Heart right ventricle (tissue), 16 donors: ENCODE measurements at regions not wholly inside any gene's neighbourhood (a gene's known extent, or its start where the extent isn't known, plus 50 kb on each side); places are given as distances from the start of the nearest gene placed in this dataset.

Experiments used
- ATAC-seq, 8 donors: fragments of 200-7000 bp; cut with Tn5 transposase; one replicate each; pipeline ENCODE4 v1.9.1; 2020; ENCODE audit warnings: mild to moderate bottlenecking in 8 of 8, moderate library complexity in 8 of 8, moderate number of reproducible peaks in 1 of 8
- DNase-seq, 2 donors: peaks; one replicate each; pipeline ENCODE4 v3.0.0-alpha.2; 2020
- H3K27ac ChIP-seq, 10 donors: fragments of 200-600 bp; sonication (generic) in 2 of 10; one replicate each; pipeline versions ENCODE4 v1.5.0 to v1.8.0; 2020 to 2022; ENCODE audit warnings: mild to moderate bottlenecking in 3 of 10
- H3K27me3 ChIP-seq, 7 donors: fragments of 200-600 bp; one replicate each; pipeline ENCODE4 v1.8.0; 2021 to 2022; ENCODE audit warnings: mild to moderate bottlenecking in 2 of 7
- H3K36me3 ChIP-seq, 9 donors: fragments of 200-600 bp; sonication (generic) in 1 of 9; one replicate each; pipeline versions ENCODE4 v1.5.0 to v1.8.0; 2020 to 2022; ENCODE audit warnings: mild to moderate bottlenecking in 2 of 9
- H3K4me1 ChIP-seq, 9 donors: fragments of 200-600 bp; sonication (generic) in 1 of 9; one replicate each; pipeline versions ENCODE4 v1.5.0 to v1.8.0; 2020 to 2022; ENCODE audit warnings: mild to moderate bottlenecking in 4 of 9
- H3K4me3 ChIP-seq, 10 donors: fragments of 200-600 bp; sonication (generic) in 2 of 10; one replicate each; pipeline versions ENCODE4 v1.5.0 to v1.8.0; 2020 to 2022; ENCODE audit warnings: mild to moderate bottlenecking in 7 of 10, moderate library complexity in 2 of 10
- H3K9me3 ChIP-seq, 11 donors: fragments of 200-600 bp in 10 of 11; sonication (generic) in 2 of 11; one replicate each; pipeline versions ENCODE4 v1.5.0 to v1.8.0; 2013 to 2022; ENCODE audit warnings: mild to moderate bottlenecking in 2 of 11, control low read depth in 1 of 11, moderate library complexity in 1 of 11
- CTCF ChIP-seq, 9 donors: fragments of 200-600 bp; sonication (generic) in 2 of 9; IDR thresholded peaks; one replicate each; pipeline versions ENCODE4 v1.5.0 to v1.8.0; 2021 to 2022; ENCODE audit warnings: antibody characterized with exemption in 9 of 9, mild to moderate bottlenecking in 5 of 9, moderate library complexity in 1 of 9
- WGBS, 2 donors: extraction: QIAGEN DNeasy Blood & Tissue Kit; methylation state at CpG; one replicate each; pipeline ENCODE4 v1.1.7; 2013; ENCODE audit warnings: inconsistent platforms in 1 of 2; 5-methylcytosine and 5-hydroxymethylcytosine counted together
- intact Hi-C, 10 donors: fragments of 100-400 bp; cut with DNase I; formaldehyde crosslinking; loops; one replicate each; pipeline versions ENCODE4 v1.11.1 to v1.14.2; 2022
- donor health status: Arrhythmogenic right ventricular cardiomyopathy.
- donor health status: ischemic (EF 13 %, LVEDD 7.1; RV severe dilation, severe dysfunction).
- donor health status: healthy with polysubstance abuse.
- donor health status: DM: no; HTN: yes; CAD: no.
- donor health status: DM: no; HTN: no; CAD: no.
- donor health status: ischemic (EF 25% LVEDD 6.9; RV normal size, moderate dysfunction).
- donor health status: ischemic (EF 25% LVEDD 5.7; RV mildly dilated, moderate dysfunction).
- donor health status: healthy.
- donor health status: DM: yes; HTN: yes; CAD: no.
- donor health status: Ischemic cardiomyopathy.
- donor health status: ischemic (EF 35%, LVEDD 5.7; RV mildly dilated, moderate dysfunction).
- donor health status: nonischemic (EF 11% LVEDD 7.7; RV severe dilation, severe dysfunction).
- donor health status: DM: yes; HTN: yes; CAD: no.
- donor health status: PGD.
- donor health status: ischemic (EF 29% LVEDD 5.4; RV normal size, mild dysfunction).
- donor health status: nonischemic (EF 23%, LVEDD 6.1; RV moderate dilation, normal function).

- Histone ChIP-seq H3K4me1 (no peaks in the 10 kb centered on the region), H3K27me3 (no peaks in the 10 kb centered on the region), H3K36me3 (no peaks in the 10 kb centered on the region), H3K9me3 (peaks cover 0 to 8% (median 0%) of the 10 kb centered on the region in 11 donors), H3K4me3 (no peak overlapping the region), H3K27ac (no peak overlapping the region)
- intact Hi-C loops, result no loop called here
- ATAC-seq, result no peak
- no peak for TF ChIP-seq CTCF (IDR thresholded peaks at IDR 0.05)
- DNase-seq, result no peak
- WGBS, 2 donors, result 82 to 91% methylated on average over 5 of the region's 5 CpGs
Measured at GRCh38 chr21:31599563-31599962, 59.9 kb upstream of the SOD1 start.

- Histone ChIP-seq H3K9me3 (peaks cover 0 to 8% (median 0%) of the 10 kb centered on the region in 11 donors), H3K4me1 (no peaks in the 10 kb centered on the region), H3K4me3 (no peak overlapping the region), H3K36me3 (no peaks in the 10 kb centered on the region), H3K27ac (no peak overlapping the region), H3K27me3 (no peaks in the 10 kb centered on the region)
- 67 to 68% methylated on average over 3 of the region's 3 CpGs for WGBS, 2 donors
- ATAC-seq (no peak), DNase-seq (no peak)
- intact Hi-C loops, result no loop called here
- no peak for TF ChIP-seq CTCF (IDR thresholded peaks at IDR 0.05)
Measured at GRCh38 chr21:31599013-31599412, 60.5 kb upstream of the SOD1 start.

- no peak overlapping the region for H3K27ac ChIP-seq
- no peaks in the 10 kb centered on the region for H3K36me3 ChIP-seq
- ATAC-seq (no peak), DNase-seq (no peak)
- 88 to 91% methylated on average over 14 of the region's 14 CpGs for WGBS, 2 donors
- H3K4me3 ChIP-seq, result no peak overlapping the region
- no peak for TF ChIP-seq CTCF (IDR thresholded peaks at IDR 0.05)
- peaks cover 0 to 10% (median 5%) of the 10 kb centered on the region in 9 donors for H3K4me1 ChIP-seq
- peaks cover 0 to 8% (median 0%) of the 10 kb centered on the region in 11 donors for H3K9me3 ChIP-seq
- no peaks in the 10 kb centered on the region for H3K27me3 ChIP-seq
- intact Hi-C loops, result no loop called here
Measured at GRCh38 chr21:31597683-31598082, 61.8 kb upstream of the SOD1 start.

GRCh38 chr21:31596055-31596454, 63.4 kb upstream of the SOD1 start:
- no peak for TF ChIP-seq CTCF (IDR thresholded peaks at IDR 0.05)
- ATAC-seq (no peak), DNase-seq (no peak)
- Histone ChIP-seq H3K4me1 (peaks cover 0 to 11% (median 5%) of the 10 kb centered on the region in 9 donors), H3K27me3 (no peaks in the 10 kb centered on the region), H3K27ac (no peak overlapping the region), H3K4me3 (no peak overlapping the region), H3K36me3 (no peaks in the 10 kb centered on the region), H3K9me3 (peaks cover 0 to 8% (median 0%) of the 10 kb centered on the region in 11 donors)
- WGBS, 2 donors, result 87 to 93% methylated on average over 8 of the region's 8 CpGs
- intact Hi-C loops, result no loop called here
